ENCODE measurements at regions not wholly inside any gene's neighbourhood (a gene's known extent, or its start where the extent isn't known, plus 50 kb on each side); places are given as distances from the start of the nearest gene placed in this dataset.
"Not testable (repeated sequence)": the region's sequence is repeated elsewhere in the genome, so short reads cannot be mapped to it uniquely, and the experiment has no call there.

- H3K36me3 Mint-ChIP-seq (ENCODE audit: low read depth): no peaks in the 10 kb centered on the region
- DNase-seq (no peak), ATAC-seq (ENCODE audit: low read depth) (no peak)
- no peaks in the 10 kb centered on the region for H3K4me1 Mint-ChIP-seq
- peaks cover 7% of the 10 kb centered on the region for H3K9me3 Mint-ChIP-seq
- no peak overlapping the region for H3K4me3 Mint-ChIP-seq
- H3K27ac Mint-ChIP-seq: no peak overlapping the region
- CTCF ChIA-PET: no interaction called here
- no peak for TF ChIP-seq CTCF (IDR thresholded peaks at IDR 0.05)
- no peaks in the 10 kb centered on the region for H3K27me3 Mint-ChIP-seq
- intact Hi-C loops (cut with micrococcal nuclease): no loop called here
- POLR2A ChIA-PET: no interaction called here
Observed at GRCh38 chr21:9735421-9735961, 785.9 kb upstream of the TPTE start.

GRCh38 chr21:9737301-9737700 lies 784.1 kb upstream of the TPTE start:
- H3K27ac Mint-ChIP-seq; H3K4me1 Mint-ChIP-seq; CTCF ChIA-PET; DNase-seq; H3K27me3 Mint-ChIP-seq; H3K4me3 Mint-ChIP-seq; POLR2A ChIA-PET; intact Hi-C loops (cut with micrococcal nuclease); H3K36me3 Mint-ChIP-seq (ENCODE audit: low read depth); ATAC-seq (ENCODE audit: low read depth); H3K9me3 Mint-ChIP-seq: not testable (repeated sequence)

GRCh38 chr21:9737871-9738515 lies 783.4 kb upstream of the TPTE start:
- ATAC-seq (ENCODE audit: low read depth); H3K36me3 Mint-ChIP-seq (ENCODE audit: low read depth); DNase-seq; intact Hi-C loops (cut with micrococcal nuclease); H3K9me3 Mint-ChIP-seq; POLR2A ChIA-PET; CTCF ChIA-PET; H3K4me3 Mint-ChIP-seq; H3K27me3 Mint-ChIP-seq; H3K4me1 Mint-ChIP-seq; H3K27ac Mint-ChIP-seq: not testable (repeated sequence)

GRCh38 chr21:9738527-9738926 lies 782.9 kb upstream of the TPTE start:
- ChIA-PET POLR2A (no interaction called here), CTCF (no interaction called here)
- TF ChIP-seq CTCF (IDR thresholded peaks at IDR 0.05): no peak
- H3K27ac Mint-ChIP-seq: no peak overlapping the region
- no peak overlapping the region for H3K4me3 Mint-ChIP-seq
- intact Hi-C loops (cut with micrococcal nuclease): no loop called here
- H3K27me3 Mint-ChIP-seq: no peaks in the 10 kb centered on the region
- peaks cover 9% of the 10 kb centered on the region for H3K9me3 Mint-ChIP-seq
- DNase-seq: no peak
- no peak for ATAC-seq (ENCODE audit: low read depth)
- H3K36me3 Mint-ChIP-seq (ENCODE audit: low read depth): no peaks in the 10 kb centered on the region
- no peaks in the 10 kb centered on the region for H3K4me1 Mint-ChIP-seq

- TF ChIP-seq CTCF (IDR thresholded peaks at IDR 0.05): no peak
- Mint-ChIP-seq H3K4me3 (no peak overlapping the region), H3K27ac (no peak overlapping the region), H3K9me3 (peaks cover 9% of the 10 kb centered on the region), H3K36me3 (ENCODE audit: low read depth) (no peaks in the 10 kb centered on the region), H3K27me3 (no peaks in the 10 kb centered on the region), H3K4me1 (no peaks in the 10 kb centered on the region)
- DNase-seq (no peak), ATAC-seq (ENCODE audit: low read depth) (no peak)
- ChIA-PET POLR2A (no interaction called here), CTCF (no interaction called here)
- intact Hi-C loops (cut with micrococcal nuclease): no loop called here
Observed at GRCh38 chr21:9739240-9739639, 782.1 kb upstream of the TPTE start.

GRCh38 chr21:9740177-9740941 lies 781.0 kb upstream of the TPTE start:
- intact Hi-C loops (cut with micrococcal nuclease); H3K27me3 Mint-ChIP-seq; POLR2A ChIA-PET: not testable (repeated sequence)

GRCh38 chr21:9740991-9741742 lies 780.2 kb upstream of the TPTE start:
- ATAC-seq (ENCODE audit: low read depth); H3K36me3 Mint-ChIP-seq (ENCODE audit: low read depth); H3K9me3 Mint-ChIP-seq; intact Hi-C loops (cut with micrococcal nuclease); H3K27me3 Mint-ChIP-seq; H3K4me1 Mint-ChIP-seq; DNase-seq; POLR2A ChIA-PET; H3K27ac Mint-ChIP-seq; H3K4me3 Mint-ChIP-seq; CTCF ChIA-PET: not testable (repeated sequence)

More at GRCh38 chr21:9740177-9740941, 781.0 kb upstream of the TPTE start:
- DNase-seq; H3K27ac Mint-ChIP-seq; H3K4me1 Mint-ChIP-seq; H3K4me3 Mint-ChIP-seq; CTCF ChIA-PET; H3K9me3 Mint-ChIP-seq; H3K36me3 Mint-ChIP-seq (ENCODE audit: low read depth); ATAC-seq (ENCODE audit: low read depth): not testable (repeated sequence)

- H3K36me3 Mint-ChIP-seq (ENCODE audit: low read depth); H3K27me3 Mint-ChIP-seq; POLR2A ChIA-PET; H3K4me1 Mint-ChIP-seq; ATAC-seq (ENCODE audit: low read depth); H3K27ac Mint-ChIP-seq; DNase-seq; CTCF ChIA-PET; H3K4me3 Mint-ChIP-seq; intact Hi-C loops (cut with micrococcal nuclease): not testable (repeated sequence)
- peaks cover 11% of the 10 kb centered on the region for H3K9me3 Mint-ChIP-seq
Observed at GRCh38 chr21:9743566-9743965, 777.8 kb upstream of the TPTE start.

- DNase-seq; ATAC-seq (ENCODE audit: low read depth); POLR2A ChIA-PET; H3K27me3 Mint-ChIP-seq; H3K4me3 Mint-ChIP-seq; H3K27ac Mint-ChIP-seq; H3K36me3 Mint-ChIP-seq (ENCODE audit: low read depth); intact Hi-C loops (cut with micrococcal nuclease); H3K4me1 Mint-ChIP-seq; H3K9me3 Mint-ChIP-seq; CTCF ChIA-PET: not testable (repeated sequence)
Observed at GRCh38 chr21:9744166-9744565, 777.2 kb upstream of the TPTE start.
